ENCODE measurements at regions not wholly inside any gene's neighbourhood (a gene's known extent, or its start where the extent isn't known, plus 50 kb on each side); places are given as distances from the start of the nearest gene placed in this dataset.

DNA sequence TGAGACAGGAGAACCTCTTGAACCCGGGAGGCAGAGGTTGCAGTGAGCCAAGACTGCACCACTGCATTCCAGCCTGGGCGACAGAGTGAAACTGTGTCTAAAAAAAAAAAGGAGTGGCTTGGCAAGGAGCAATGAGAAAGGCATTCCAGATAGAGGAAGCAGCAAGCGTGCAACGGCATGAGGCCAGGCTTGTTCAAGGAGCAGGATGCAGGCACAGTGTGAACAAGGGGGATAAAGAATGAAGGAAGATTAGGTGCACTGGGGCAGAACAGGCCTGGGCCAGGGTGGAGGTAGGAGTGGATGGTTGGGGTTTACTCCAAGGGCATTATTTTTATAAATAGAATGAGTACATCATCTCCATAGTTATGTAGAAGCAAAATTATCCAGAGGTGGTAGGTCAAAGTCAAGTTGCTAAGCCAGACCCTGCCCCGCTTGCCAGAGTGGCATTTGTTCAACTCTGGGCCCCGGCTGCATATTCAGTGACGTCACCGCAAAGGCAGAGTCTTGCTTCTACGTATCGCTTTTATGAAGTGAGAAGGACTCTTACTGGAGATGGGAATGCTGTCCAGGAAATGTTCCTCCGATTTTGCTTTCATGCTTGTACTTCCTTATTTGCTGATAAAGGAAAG, 100.2 kb downstream of the KATNIP start:
- intact Hi-C loops (cut with micrococcal nuclease; ENCODE audit: unreplicated experiment), result no loop called here
- POLR2A ChIA-PET (ENCODE audit: low non-redundant PET), result no interaction called here
- DNase-seq (ENCODE audit: low spot score), result no peak
- no peak for TF ChIP-seq CTCF (conservative IDR thresholded peaks at IDR 0.05; ENCODE audit: low read depth, low read length)
- no peak for TF ChIP-seq EZH2 (IDR thresholded peaks at IDR 0.05; ENCODE audit: borderline replicate concordance, low read depth, low read length, poor library complexity, severe bottlenecking)
- H3K27ac ChIP-seq (ENCODE audit: low read depth, low read length, poor library complexity, severe bottlenecking), result no peak overlapping the region
- H3K4me1 ChIP-seq (ENCODE audit: insufficient read depth, low read length, poor library complexity, severe bottlenecking), result no peaks in the 10 kb centered on the region
- H3K27me3 ChIP-seq (replicated peaks; ENCODE audit: insufficient read depth, low read depth, low read length, poor library complexity), result no peaks in the 10 kb centered on the region
- CTCF ChIA-PET, result no interaction called here
- H3K4me3 ChIP-seq (ENCODE audit: low read depth, low read length, poor library complexity, severe bottlenecking), result no peak overlapping the region
- BruUV-seq (replicated peaks), result no TSS peak
- H3K36me3 ChIP-seq (ENCODE audit: insufficient read depth, low read length, poor library complexity, severe bottlenecking), result no peaks in the 10 kb centered on the region
- no peaks in the 10 kb centered on the region for H3K9me3 ChIP-seq (ENCODE audit: low read depth, low read length, poor library complexity, severe bottlenecking)

DNA sequence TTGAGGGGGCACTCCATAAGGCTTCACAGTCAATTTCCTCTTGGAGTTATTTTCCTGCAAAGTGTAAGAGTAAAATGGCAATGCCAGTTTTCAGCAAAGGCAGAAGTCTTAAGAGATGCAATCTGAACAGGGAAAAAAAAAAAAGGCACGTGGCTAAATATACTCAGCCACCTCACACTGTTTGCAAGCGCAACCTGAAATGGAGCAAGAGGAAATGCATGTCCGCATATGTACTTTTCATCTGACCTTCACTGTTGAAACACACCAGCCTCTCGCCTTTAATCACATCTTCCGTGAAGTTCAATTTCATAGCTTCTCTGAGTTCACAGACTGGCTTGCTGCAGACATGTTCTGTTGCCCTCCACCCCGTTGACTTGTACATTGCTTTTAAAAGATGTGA, 101.4 kb downstream of the KATNIP start:
- H3K36me3 ChIP-seq (ENCODE audit: insufficient read depth, low read length, poor library complexity, severe bottlenecking), result no peaks in the 10 kb centered on the region
- H3K4me1 ChIP-seq (ENCODE audit: insufficient read depth, low read length, poor library complexity, severe bottlenecking), result no peaks in the 10 kb centered on the region
- no peaks in the 10 kb centered on the region for H3K9me3 ChIP-seq (ENCODE audit: low read depth, low read length, poor library complexity, severe bottlenecking)
- no TSS peak for BruUV-seq (replicated peaks)
- no peak for DNase-seq (ENCODE audit: low spot score)
- no peaks in the 10 kb centered on the region for H3K27me3 ChIP-seq (replicated peaks; ENCODE audit: insufficient read depth, low read depth, low read length, poor library complexity)
- H3K4me3 ChIP-seq (ENCODE audit: low read depth, low read length, poor library complexity, severe bottlenecking), result no peak overlapping the region
- intact Hi-C loops (cut with micrococcal nuclease; ENCODE audit: unreplicated experiment), result no loop called here
- H3K27ac ChIP-seq (ENCODE audit: low read depth, low read length, poor library complexity, severe bottlenecking), result no peak overlapping the region
- CTCF ChIA-PET, result no interaction called here
- TF ChIP-seq CTCF (conservative IDR thresholded peaks at IDR 0.05; ENCODE audit: low read depth, low read length) (no peak), EZH2 (IDR thresholded peaks at IDR 0.05; ENCODE audit: borderline replicate concordance, low read depth, low read length, poor library complexity, severe bottlenecking) (no peak)
- POLR2A ChIA-PET (ENCODE audit: low non-redundant PET), result no interaction called here

DNA sequence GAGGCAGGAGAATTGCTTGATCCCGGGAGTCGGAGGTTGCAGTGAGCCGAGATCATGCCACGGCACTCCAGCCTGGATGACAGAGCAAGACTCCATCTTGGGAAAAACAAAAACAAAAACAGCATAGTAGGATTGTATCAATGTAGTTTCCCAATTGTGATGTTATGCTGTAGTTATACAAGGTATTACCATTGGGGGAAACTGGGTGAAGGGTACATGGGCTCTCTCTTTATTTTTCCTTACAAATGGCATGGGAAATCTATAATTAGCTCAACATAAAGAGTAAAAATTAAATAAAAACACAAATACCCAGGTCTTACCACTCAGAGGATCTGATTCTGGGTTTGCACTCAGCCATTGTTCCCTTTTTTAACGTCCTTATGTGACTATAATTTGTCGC, 107.9 kb downstream of the KATNIP start:
- intact Hi-C loops (cut with micrococcal nuclease; ENCODE audit: unreplicated experiment), result no loop called here
- CTCF ChIA-PET, result no interaction called here
- H3K27me3 ChIP-seq (replicated peaks; ENCODE audit: insufficient read depth, low read depth, low read length, poor library complexity), result no peaks in the 10 kb centered on the region
- POLR2A ChIA-PET (ENCODE audit: low non-redundant PET), result no interaction called here
- H3K4me1 ChIP-seq (ENCODE audit: insufficient read depth, low read length, poor library complexity, severe bottlenecking), result no peaks in the 10 kb centered on the region
- H3K4me3 ChIP-seq (ENCODE audit: low read depth, low read length, poor library complexity, severe bottlenecking), result no peak overlapping the region
- no peaks in the 10 kb centered on the region for H3K9me3 ChIP-seq (ENCODE audit: low read depth, low read length, poor library complexity, severe bottlenecking)
- DNase-seq (ENCODE audit: low spot score), result no peak
- no peaks in the 10 kb centered on the region for H3K36me3 ChIP-seq (ENCODE audit: insufficient read depth, low read length, poor library complexity, severe bottlenecking)
- H3K27ac ChIP-seq (ENCODE audit: low read depth, low read length, poor library complexity, severe bottlenecking), result no peak overlapping the region
- no TSS peak for BruUV-seq (replicated peaks)
- TF ChIP-seq CTCF (conservative IDR thresholded peaks at IDR 0.05; ENCODE audit: low read depth, low read length) (no peak), EZH2 (IDR thresholded peaks at IDR 0.05; ENCODE audit: borderline replicate concordance, low read depth, low read length, poor library complexity, severe bottlenecking) (no peak)

Measured in A673 (cell line).